Mesendoderm (in vitro differentiated cells): ENCODE measurements at regions not wholly inside any gene's neighbourhood (a gene's known extent, or its start where the extent isn't known, plus 50 kb on each side); places are given as distances from the start of the nearest gene placed in this dataset.
A peak's percentile ranks its signal among the peaks of the same experiment; 100 is the strongest.

ENCODE experiments used
- DNase-seq: peaks from one replicate; pipeline ENCODE4 v3.0.0; 2013
- H2AK5ac ChIP-seq: 2 replicates; pipeline ENCODE4 v1.6.1; 2013; ENCODE audit warnings: low read length, inconsistent platforms
- H2BK120ac ChIP-seq: 2 replicates; pipeline ENCODE4 v1.6.1; 2013; ENCODE audit warnings: low read depth, mild to moderate bottlenecking, low read length, moderate library complexity, mixed read lengths
- H2BK15ac ChIP-seq: replicated peaks from 2 replicates; pipeline ENCODE4 v1.6.1; 2013; ENCODE audit warnings: low read depth, mild to moderate bottlenecking, moderate library complexity
- H2BK5ac ChIP-seq: 2 replicates; pipeline ENCODE4 v1.6.1; 2013; ENCODE audit warnings: low read length, inconsistent platforms
- H3K18ac ChIP-seq: 2 replicates; pipeline ENCODE4 v1.6.1; 2013; ENCODE audit warnings: mild to moderate bottlenecking, low read length, mixed read lengths
- H3K23ac ChIP-seq: one replicate; pipeline ENCODE4 v1.6.1; 2013; ENCODE audit warnings: low read length
- H3K27ac ChIP-seq: 2 replicates; pipeline ENCODE4 v1.5.1; 2013; ENCODE audit warnings: low read depth, mild to moderate bottlenecking, inconsistent platforms, low read length, moderate library complexity
- H3K27me3 ChIP-seq: 2 replicates; pipeline ENCODE4 v1.6.1; 2013; ENCODE audit warnings: low read length, control low read depth, mild to moderate bottlenecking, inconsistent platforms; ENCODE audit not compliant: insufficient read depth, poor library complexity
- H3K36me3 ChIP-seq: 2 replicates; pipeline ENCODE4 v1.6.1; 2013; ENCODE audit warnings: low read length, inconsistent platforms; ENCODE audit not compliant: control insufficient read depth, insufficient read depth
- H3K4ac ChIP-seq: one replicate; pipeline ENCODE4 v1.6.1; 2013; ENCODE audit warnings: low read depth, mild to moderate bottlenecking, low read length, moderate library complexity
- H3K4me1 ChIP-seq: 2 replicates; pipeline ENCODE4 v1.6.1; 2013; ENCODE audit warnings: low read depth, low read length, inconsistent platforms; ENCODE audit not compliant: control insufficient read depth
- H3K4me2 ChIP-seq: 2 replicates; pipeline ENCODE4 v1.6.1; 2013; ENCODE audit warnings: low read length
- H3K4me3 ChIP-seq: 2 replicates; pipeline ENCODE4 v1.5.1; 2013; ENCODE audit warnings: mild to moderate bottlenecking, low read length
- H3K56ac ChIP-seq: one replicate; pipeline ENCODE4 v1.6.1; 2013; ENCODE audit warnings: low read length
- H3K79me1 ChIP-seq: 2 replicates; pipeline ENCODE4 v1.6.1; 2013; ENCODE audit warnings: low read length, inconsistent platforms
- H3K79me2 ChIP-seq: 2 replicates; pipeline ENCODE4 v1.6.1; 2013; ENCODE audit warnings: mild to moderate bottlenecking, low read length; ENCODE audit not compliant: control insufficient read depth, insufficient read depth
- H3K9ac ChIP-seq: 2 replicates; pipeline ENCODE4 v1.6.1; 2013; ENCODE audit warnings: low read length, inconsistent platforms
- H4K5ac ChIP-seq: one replicate; pipeline ENCODE4 v1.6.1; 2013; ENCODE audit warnings: low read length
- H4K8ac ChIP-seq: one replicate; pipeline ENCODE4 v1.6.1; 2013; ENCODE audit warnings: low read depth, mild to moderate bottlenecking, control low read depth, low read length, moderate library complexity
- WGBS: extraction: QIAGEN DNeasy Blood & Tissue Kit; methylation state at CpG from one replicate; pipeline ENCODE4 v1.1.7; 2013; ENCODE audit warnings: low lambda C conversion rate, missing lambda C conversion rate; ENCODE audit not compliant: insufficient coverage; ENCODE audit errors: extremely low coverage; 5-methylcytosine and 5-hydroxymethylcytosine counted together

- Histone ChIP-seq H2BK5ac (no peak overlapping the region), H3K79me2 (no peaks in the 10 kb centered on the region), H3K9ac (no peak overlapping the region), H2BK120ac (no peak overlapping the region), H3K36me3 (no peaks in the 10 kb centered on the region), H3K4me1 (no peaks in the 10 kb centered on the region), H3K18ac (no peak overlapping the region), H3K27ac (no peak overlapping the region), H3K4me2 (no peak overlapping the region), H3K23ac (no peak overlapping the region), H4K8ac (no peak overlapping the region), H3K79me1 (no peaks in the 10 kb centered on the region), H2AK5ac (no peak overlapping the region), H3K4ac (no peak overlapping the region), H3K56ac (no peak overlapping the region), H3K27me3 (no peaks in the 10 kb centered on the region), H3K4me3 (no peak overlapping the region), H2BK15ac (no peak overlapping the region), H4K5ac (no peak overlapping the region)
- WGBS: no CpG with 5 or more reads among the region's 4 CpGs
- DNase-seq: no peak
Measured at GRCh38 chr6:121855521-121855920, 420.1 kb downstream of the GJA1 start.

DNA sequence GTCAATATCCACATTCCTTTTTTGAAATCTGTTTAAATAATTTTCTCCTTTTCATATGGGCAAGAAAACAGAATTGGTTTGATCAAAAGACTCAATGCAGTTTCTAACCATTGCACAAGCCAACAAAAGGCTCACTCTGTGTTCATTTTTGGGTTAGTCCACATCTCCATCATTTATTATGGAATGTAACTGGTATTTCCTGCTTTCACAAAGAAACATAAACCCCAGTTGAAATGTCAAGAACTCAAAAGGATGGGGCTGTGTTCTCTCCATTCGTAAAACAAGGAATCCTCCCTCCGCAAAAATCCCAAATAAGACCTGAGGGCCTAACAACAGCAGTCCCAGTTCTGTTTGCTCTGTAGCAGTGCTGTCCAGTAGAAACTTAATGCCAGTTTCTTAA lies 420.9 kb downstream of the GJA1 start:
- no peaks in the 10 kb centered on the region for H3K36me3 ChIP-seq
- no peak overlapping the region for H2AK5ac ChIP-seq

GRCh38 chr6:121857551-121857950 lies 422.1 kb downstream of the GJA1 start:
- Histone ChIP-seq H3K4me3 (no peak overlapping the region), H3K79me2 (no peaks in the 10 kb centered on the region), H3K4ac (no peak overlapping the region), H3K9ac (no peak overlapping the region), H4K5ac (no peak overlapping the region), H3K79me1 (no peaks in the 10 kb centered on the region), H3K4me1 (no peaks in the 10 kb centered on the region), H3K36me3 (no peaks in the 10 kb centered on the region), H3K56ac (no peak overlapping the region), H2AK5ac (no peak overlapping the region), H2BK120ac (no peak overlapping the region), H3K23ac (no peak overlapping the region), H3K27ac (no peak overlapping the region), H2BK5ac (no peak overlapping the region), H4K8ac (no peak overlapping the region), H2BK15ac (no peak overlapping the region), H3K18ac (no peak overlapping the region), H3K27me3 (no peaks in the 10 kb centered on the region), H3K4me2 (no peak overlapping the region)
- DNase-seq: peak; percentile 63
- no CpG with 5 or more reads among the region's 2 CpGs for WGBS

More for the DNA sequence above, 420.9 kb downstream of the GJA1 start:
- H3K79me1 ChIP-seq: no peaks in the 10 kb centered on the region
- H3K23ac ChIP-seq: no peak overlapping the region
- no peak overlapping the region for H3K18ac ChIP-seq
- H3K4me1 ChIP-seq: no peaks in the 10 kb centered on the region
- no peak overlapping the region for H2BK15ac ChIP-seq
- no peaks in the 10 kb centered on the region for H3K79me2 ChIP-seq
- WGBS: no CpG with 5 or more reads among the region's 2 CpGs
- DNase-seq: no peak
- no peak overlapping the region for H3K4me3 ChIP-seq
- H3K9ac ChIP-seq: no peak overlapping the region
- H2BK120ac ChIP-seq: no peak overlapping the region
- H3K4me2 ChIP-seq: no peak overlapping the region
- H4K8ac ChIP-seq: no peak overlapping the region
- no peak overlapping the region for H3K56ac ChIP-seq
- no peak overlapping the region for H4K5ac ChIP-seq
- H3K4ac ChIP-seq: no peak overlapping the region
- H3K27me3 ChIP-seq: no peaks in the 10 kb centered on the region
- H2BK5ac ChIP-seq: no peak overlapping the region
- no peak overlapping the region for H3K27ac ChIP-seq

- Histone ChIP-seq H3K36me3 (no peaks in the 10 kb centered on the region), H3K4me3 (no peak overlapping the region), H3K4ac (no peak overlapping the region), H3K79me2 (no peaks in the 10 kb centered on the region), H2BK120ac (no peak overlapping the region), H3K79me1 (no peaks in the 10 kb centered on the region), H2BK15ac (no peak overlapping the region), H3K56ac (no peak overlapping the region), H3K27ac (no peak overlapping the region), H3K18ac (no peak overlapping the region), H3K4me2 (no peak overlapping the region), H2BK5ac (no peak overlapping the region), H4K8ac (no peak overlapping the region), H3K9ac (no peak overlapping the region), H4K5ac (no peak overlapping the region), H3K4me1 (no peaks in the 10 kb centered on the region), H2AK5ac (no peak overlapping the region), H3K23ac (no peak overlapping the region), H3K27me3 (no peaks in the 10 kb centered on the region)
- no peak for DNase-seq
- WGBS: no CpG with 5 or more reads among the region's 4 CpGs
Measured at GRCh38 chr6:121858310-121858709, 422.9 kb downstream of the GJA1 start.

- no peak overlapping the region for H4K8ac ChIP-seq
- H3K4ac ChIP-seq: no peak overlapping the region
- no peak overlapping the region for H2BK15ac ChIP-seq
- DNase-seq: no peak
- H2BK5ac ChIP-seq: peak overlapping the region; percentile 86
- no peak overlapping the region for H3K4me2 ChIP-seq
- H3K4me3 ChIP-seq: no peak overlapping the region
- peak overlapping the region; percentile 73 for H3K56ac ChIP-seq
- H3K4me1 ChIP-seq: no peaks in the 10 kb centered on the region
- no peak overlapping the region for H2AK5ac ChIP-seq
- no peak overlapping the region for H4K5ac ChIP-seq
- no peaks in the 10 kb centered on the region for H3K27me3 ChIP-seq
- WGBS: no CpG with 5 or more reads among the region's 1 CpG
- no peaks in the 10 kb centered on the region for H3K79me1 ChIP-seq
- H3K9ac ChIP-seq: no peak overlapping the region
- H2BK120ac ChIP-seq: no peak overlapping the region
- H3K27ac ChIP-seq: no peak overlapping the region
- H3K79me2 ChIP-seq: no peaks in the 10 kb centered on the region
- H3K18ac ChIP-seq: no peak overlapping the region
- H3K23ac ChIP-seq: no peak overlapping the region
- H3K36me3 ChIP-seq: no peaks in the 10 kb centered on the region
Measured at GRCh38 chr6:121858986-121859385, 423.5 kb downstream of the GJA1 start.

DNA sequence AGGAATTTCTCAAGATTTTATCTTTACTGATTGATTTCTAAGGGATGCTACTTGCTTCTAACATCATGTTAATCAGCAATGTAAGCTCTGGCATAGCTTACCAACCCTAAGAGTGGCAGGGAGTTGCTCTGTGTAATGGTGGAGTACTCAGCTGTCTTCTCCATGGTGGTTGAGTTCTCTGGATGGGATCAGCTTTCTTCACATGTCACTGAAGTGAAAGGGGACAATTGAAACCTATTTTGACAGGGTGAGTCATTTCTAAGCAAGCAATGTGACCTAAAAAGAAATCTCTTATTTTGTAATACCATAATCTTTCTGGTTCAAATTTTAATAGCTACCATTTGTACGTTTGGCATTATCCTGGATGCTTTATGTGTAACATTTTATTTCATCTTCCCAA lies 430.4 kb downstream of the GJA1 start:
- Histone ChIP-seq H3K79me2 (no peaks in the 10 kb centered on the region), H3K4me1 (no peaks in the 10 kb centered on the region), H3K56ac (peak overlapping the region; percentile 66), H2AK5ac (no peak overlapping the region), H4K5ac (no peak overlapping the region), H3K23ac (no peak overlapping the region), H3K9ac (no peak overlapping the region), H2BK15ac (peak overlapping the region; percentile 27), H2BK120ac (no peak overlapping the region), H4K8ac (no peak overlapping the region), H3K36me3 (no peaks in the 10 kb centered on the region), H3K27me3 (no peaks in the 10 kb centered on the region), H2BK5ac (peak overlapping the region; percentile 74), H3K4ac (no peak overlapping the region), H3K4me3 (no peak overlapping the region), H3K27ac (no peak overlapping the region), H3K4me2 (no peak overlapping the region), H3K79me1 (no peaks in the 10 kb centered on the region), H3K18ac (no peak overlapping the region)
- peak; percentile 63 for DNase-seq
- WGBS: no CpG with 5 or more reads among the region's 1 CpG
